CD4-positive, alpha-beta memory T cell (primary cell): ENCODE measurements at regions not wholly inside any gene's neighbourhood (a gene's known extent, or its start where the extent isn't known, plus 50 kb on each side); places are given as distances from the start of the nearest gene placed in this dataset.
"Not testable (repeated sequence)": the region's sequence is repeated elsewhere in the genome, so short reads cannot be mapped to it uniquely, and the experiment has no call there.

Experiments used
- CTCF ChIA-PET: fragments of 350-600 bp; sonication (Branson Sonifier 250); formaldehyde crosslinking; loops from one replicate; lab custom pipeline; 2021; ENCODE audit warnings: inconsistent platforms; ENCODE audit not compliant: partially characterized antibody; lab: Charles Lee
- POLR2A ChIA-PET: fragments of 350-600 bp; sonication (Branson Sonifier 250); formaldehyde crosslinking; loops from one replicate; lab custom pipeline; 2021; ENCODE audit not compliant: partially characterized antibody; lab: Charles Lee
- DNase-seq, 5 donors: peaks; one replicate each; pipeline versions ENCODE4 v3.0.0 to v3.0.0-alpha.2; 2020 to 2022; ENCODE audit warnings: mixed read lengths in 1 of 5
- H3K27ac ChIP-seq: one replicate; pipeline ENCODE4 v1.7.0; 2013; ENCODE audit warnings: low read depth, low read length
- H3K27me3 ChIP-seq: 2 replicates; pipeline ENCODE4 v1.7.0; 2013; ENCODE audit warnings: mild to moderate bottlenecking, low read length, moderate library complexity; ENCODE audit not compliant: insufficient read depth
- H3K36me3 ChIP-seq: 2 replicates; pipeline ENCODE4 v1.7.0; 2013; ENCODE audit warnings: mild to moderate bottlenecking, low read length, moderate library complexity; ENCODE audit not compliant: insufficient read depth
- H3K4me1 ChIP-seq: 2 replicates; pipeline ENCODE4 v1.7.0; 2013; ENCODE audit warnings: mild to moderate bottlenecking, low read length, moderate library complexity; ENCODE audit not compliant: insufficient read depth
- H3K4me3 ChIP-seq, 2 donors: one replicate each; pipeline ENCODE4 v1.7.0; 2013; ENCODE audit warnings: low read length in 2 of 2, mild to moderate bottlenecking in 1 of 2
- H3K9me3 ChIP-seq, 2 donors: one replicate each; pipeline ENCODE4 v1.7.0; 2013; ENCODE audit warnings: low read length in 2 of 2, control low read depth in 1 of 2; ENCODE audit not compliant: control insufficient read depth in 1 of 2
- H3K27ac Mint-ChIP-seq, 7 donors: one replicate each; pipeline ENCODE4 v1.8.0; 2020 to 2021; ENCODE audit warnings: mixed read lengths in 7 of 7, mild to moderate bottlenecking in 6 of 7, inconsistent platforms in 3 of 7, moderate library complexity in 3 of 7
- H3K27me3 Mint-ChIP-seq, 2 donors: one replicate each; pipeline ENCODE4 v1.8.0; 2020 to 2021; ENCODE audit warnings: mixed read lengths in 2 of 2
- H3K36me3 Mint-ChIP-seq, 2 donors: one replicate each; pipeline ENCODE4 v1.8.0; 2020 to 2021; ENCODE audit warnings: mixed read lengths in 2 of 2, inconsistent platforms in 1 of 2, mild to moderate bottlenecking in 1 of 2
- H3K4me1 Mint-ChIP-seq, 4 donors: one replicate each; pipeline ENCODE4 v1.8.0; 2020 to 2021; ENCODE audit warnings: mixed read lengths in 4 of 4, mild to moderate bottlenecking in 1 of 4
- H3K4me3 Mint-ChIP-seq, 8 donors: one replicate each; pipeline ENCODE4 v1.8.0; 2020 to 2021; ENCODE audit warnings: mixed read lengths in 8 of 8, mild to moderate bottlenecking in 7 of 8, moderate library complexity in 6 of 8, inconsistent platforms in 3 of 8
- H3K9me3 Mint-ChIP-seq, 8 donors: one replicate each; pipeline ENCODE4 v1.8.0; 2020 to 2021; ENCODE audit warnings: mixed read lengths in 8 of 8, mild to moderate bottlenecking in 5 of 8, inconsistent platforms in 3 of 8, moderate library complexity in 1 of 8
- intact Hi-C: fragments of 100-400 bp; cut with micrococcal nuclease; formaldehyde crosslinking; loops from one replicate; pipeline ENCODE4 v1.15.1; 2023

GRCh38 chr10:59432207-59432900 lies 70.0 kb upstream of the FAM13C start:
- no peak for DNase-seq
- no peaks in the 10 kb centered on the region for H3K27me3 Mint-ChIP-seq
- no peaks in the 10 kb centered on the region for H3K36me3 Mint-ChIP-seq
- Histone ChIP-seq H3K4me3 (no peak overlapping the region), H3K9me3 (no peaks in the 10 kb centered on the region), H3K4me1 (no peaks in the 10 kb centered on the region), H3K36me3 (no peaks in the 10 kb centered on the region), H3K27me3 (no peaks in the 10 kb centered on the region), H3K27ac (no peak overlapping the region)
- no peaks in the 10 kb centered on the region for H3K4me1 Mint-ChIP-seq
- ChIA-PET POLR2A (no interaction called here), CTCF (no interaction called here)
- peak overlapping the region in 1 of 8 donors; percentile 1 for H3K4me3 Mint-ChIP-seq
- H3K27ac Mint-ChIP-seq, result no peak overlapping the region
- intact Hi-C loops, result no loop called here
- peaks cover 0 to 9% (median 0%) of the 10 kb centered on the region in 8 donors for H3K9me3 Mint-ChIP-seq

- H3K36me3 Mint-ChIP-seq, H3K4me3 ChIP-seq, H3K27me3 ChIP-seq, H3K4me3 Mint-ChIP-seq, H3K36me3 ChIP-seq, DNase-seq, intact Hi-C loops, H3K4me1 Mint-ChIP-seq, H3K27ac ChIP-seq, H3K27ac Mint-ChIP-seq, H3K9me3 ChIP-seq, POLR2A ChIA-PET, H3K27me3 Mint-ChIP-seq, H3K4me1 ChIP-seq, CTCF ChIA-PET: not testable (repeated sequence)
- H3K9me3 Mint-ChIP-seq, result peaks cover 0 to 31% (median 7%) of the 10 kb centered on the region in 8 donors
Measured at GRCh38 chr10:59413795-59414194, 51.4 kb upstream of the FAM13C start.
